ENCODE measurements at regions not wholly inside any gene's neighbourhood (a gene's known extent, or its start where the extent isn't known, plus 50 kb on each side); places are given as distances from the start of the nearest gene placed in this dataset.

GRCh38 chr5:82403724-82404123 lies 125.6 kb upstream of the RPS23 start:
- TF ChIP-seq CTCF (IDR thresholded peaks at IDR 0.05 in 8 of 11, conservative IDR thresholded peaks at IDR 0.05 in 3 of 11) (no peak), POLR2AphosphoS5 (IDR thresholded peaks at IDR 0.05) (no peak), POLR2A (IDR thresholded peaks at IDR 0.05) (no peak)
